Thyroid gland (tissue), 4 donors: ENCODE measurements at regions not wholly inside any gene's neighbourhood (a gene's known extent, or its start where the extent isn't known, plus 50 kb on each side); places are given as distances from the start of the nearest gene placed in this dataset.

Source experiments
- POLR2A ChIP-seq, 2 donors: fragments of 450-650 bp; IDR thresholded peaks; one replicate each; pipeline ENCODE4 v1.6.1; 2017; ENCODE audit warnings: antibody characterized with exemption in 2 of 2, mild to moderate bottlenecking in 2 of 2, moderate library complexity in 1 of 2
- TF ChIP-seq, protein P1 (sequence below), 6 experiments: fragments of 200-600 bp in 3 of 6; fragments of 450-650 bp in 3 of 6; sonication (generic) in 3 of 6; IDR thresholded peaks; one replicate each; pipeline ENCODE4 v1.5.1; 2016 to 2019; ENCODE audit warnings: antibody characterized with exemption in 6 of 6, mild to moderate bottlenecking in 2 of 6, inconsistent platforms in 1 of 6, moderate library complexity in 1 of 6

- TF ChIP-seq, protein P1, sequence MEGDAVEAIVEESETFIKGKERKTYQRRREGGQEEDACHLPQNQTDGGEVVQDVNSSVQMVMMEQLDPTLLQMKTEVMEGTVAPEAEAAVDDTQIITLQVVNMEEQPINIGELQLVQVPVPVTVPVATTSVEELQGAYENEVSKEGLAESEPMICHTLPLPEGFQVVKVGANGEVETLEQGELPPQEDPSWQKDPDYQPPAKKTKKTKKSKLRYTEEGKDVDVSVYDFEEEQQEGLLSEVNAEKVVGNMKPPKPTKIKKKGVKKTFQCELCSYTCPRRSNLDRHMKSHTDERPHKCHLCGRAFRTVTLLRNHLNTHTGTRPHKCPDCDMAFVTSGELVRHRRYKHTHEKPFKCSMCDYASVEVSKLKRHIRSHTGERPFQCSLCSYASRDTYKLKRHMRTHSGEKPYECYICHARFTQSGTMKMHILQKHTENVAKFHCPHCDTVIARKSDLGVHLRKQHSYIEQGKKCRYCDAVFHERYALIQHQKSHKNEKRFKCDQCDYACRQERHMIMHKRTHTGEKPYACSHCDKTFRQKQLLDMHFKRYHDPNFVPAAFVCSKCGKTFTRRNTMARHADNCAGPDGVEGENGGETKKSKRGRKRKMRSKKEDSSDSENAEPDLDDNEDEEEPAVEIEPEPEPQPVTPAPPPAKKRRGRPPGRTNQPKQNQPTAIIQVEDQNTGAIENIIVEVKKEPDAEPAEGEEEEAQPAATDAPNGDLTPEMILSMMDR (IDR thresholded peaks at IDR 0.05), result no peak
- TF ChIP-seq POLR2A (IDR thresholded peaks at IDR 0.05), result no peak
Observed at GRCh38 chr12:97046901-97047300, 139.8 kb downstream of the NEDD1 start.
